Heart right ventricle (tissue), 16 donors: ENCODE measurements at regions not wholly inside any gene's neighbourhood (a gene's known extent, or its start where the extent isn't known, plus 50 kb on each side); places are given as distances from the start of the nearest gene placed in this dataset.
"Not testable (repeated sequence)": the region's sequence is repeated elsewhere in the genome, so short reads cannot be mapped to it uniquely, and the experiment has no call there.

Experiments used
- ATAC-seq, 8 donors: fragments of 200-7000 bp; cut with Tn5 transposase; one replicate each; pipeline ENCODE4 v1.9.1; 2020; ENCODE audit warnings: mild to moderate bottlenecking in 8 of 8, moderate library complexity in 8 of 8, moderate number of reproducible peaks in 1 of 8
- DNase-seq, 2 donors: peaks; one replicate each; pipeline ENCODE4 v3.0.0-alpha.2; 2020
- H3K27ac ChIP-seq, 10 donors: fragments of 200-600 bp; sonication (generic) in 2 of 10; one replicate each; pipeline versions ENCODE4 v1.5.0 to v1.8.0; 2020 to 2022; ENCODE audit warnings: mild to moderate bottlenecking in 3 of 10
- H3K27me3 ChIP-seq, 7 donors: fragments of 200-600 bp; one replicate each; pipeline ENCODE4 v1.8.0; 2021 to 2022; ENCODE audit warnings: mild to moderate bottlenecking in 2 of 7
- H3K36me3 ChIP-seq, 9 donors: fragments of 200-600 bp; sonication (generic) in 1 of 9; one replicate each; pipeline versions ENCODE4 v1.5.0 to v1.8.0; 2020 to 2022; ENCODE audit warnings: mild to moderate bottlenecking in 2 of 9
- H3K4me1 ChIP-seq, 9 donors: fragments of 200-600 bp; sonication (generic) in 1 of 9; one replicate each; pipeline versions ENCODE4 v1.5.0 to v1.8.0; 2020 to 2022; ENCODE audit warnings: mild to moderate bottlenecking in 4 of 9
- H3K4me3 ChIP-seq, 10 donors: fragments of 200-600 bp; sonication (generic) in 2 of 10; one replicate each; pipeline versions ENCODE4 v1.5.0 to v1.8.0; 2020 to 2022; ENCODE audit warnings: mild to moderate bottlenecking in 7 of 10, moderate library complexity in 2 of 10
- H3K9me3 ChIP-seq, 11 donors: fragments of 200-600 bp in 10 of 11; sonication (generic) in 2 of 11; one replicate each; pipeline versions ENCODE4 v1.5.0 to v1.8.0; 2013 to 2022; ENCODE audit warnings: mild to moderate bottlenecking in 2 of 11, control low read depth in 1 of 11, moderate library complexity in 1 of 11
- WGBS, 2 donors: extraction: QIAGEN DNeasy Blood & Tissue Kit; methylation state at CpG; one replicate each; pipeline ENCODE4 v1.1.7; 2013; ENCODE audit warnings: inconsistent platforms in 1 of 2; 5-methylcytosine and 5-hydroxymethylcytosine counted together
- intact Hi-C, 10 donors: fragments of 100-400 bp; cut with DNase I; formaldehyde crosslinking; loops; one replicate each; pipeline versions ENCODE4 v1.11.1 to v1.14.2; 2022
- TF ChIP-seq, protein P1 (sequence below), 9 donors: fragments of 200-600 bp; sonication (generic) in 2 of 9; IDR thresholded peaks; one replicate each; pipeline versions ENCODE4 v1.5.0 to v1.8.0; 2021 to 2022; ENCODE audit warnings: antibody characterized with exemption in 9 of 9, mild to moderate bottlenecking in 5 of 9, moderate library complexity in 1 of 9
- donor health status: Arrhythmogenic right ventricular cardiomyopathy.
- donor health status: ischemic (EF 13 %, LVEDD 7.1; RV severe dilation, severe dysfunction).
- donor health status: healthy with polysubstance abuse.
- donor health status: DM: no; HTN: yes; CAD: no.
- donor health status: DM: no; HTN: no; CAD: no.
- donor health status: ischemic (EF 25% LVEDD 6.9; RV normal size, moderate dysfunction).
- donor health status: ischemic (EF 25% LVEDD 5.7; RV mildly dilated, moderate dysfunction).
- donor health status: healthy.
- donor health status: DM: yes; HTN: yes; CAD: no.
- donor health status: Ischemic cardiomyopathy.
- donor health status: ischemic (EF 35%, LVEDD 5.7; RV mildly dilated, moderate dysfunction).
- donor health status: nonischemic (EF 11% LVEDD 7.7; RV severe dilation, severe dysfunction).
- donor health status: DM: yes; HTN: yes; CAD: no.
- donor health status: PGD.
- donor health status: ischemic (EF 29% LVEDD 5.4; RV normal size, mild dysfunction).
- donor health status: nonischemic (EF 23%, LVEDD 6.1; RV moderate dilation, normal function).

GRCh38 chr14:85186082-85186481 lies 343.9 kb upstream of the FLRT2 start:
- intact Hi-C loops: no loop called here
- Histone ChIP-seq H3K27ac (no peak overlapping the region), H3K36me3 (no peaks in the 10 kb centered on the region), H3K4me3 (no peak overlapping the region), H3K4me1 (no peaks in the 10 kb centered on the region), H3K9me3 (no peaks in the 10 kb centered on the region), H3K27me3 (no peaks in the 10 kb centered on the region)
- ATAC-seq (no peak), DNase-seq (no peak)
- WGBS, 2 donors: 93% methylated on average over 8 of the region's 8 CpGs
- TF ChIP-seq, protein P1, sequence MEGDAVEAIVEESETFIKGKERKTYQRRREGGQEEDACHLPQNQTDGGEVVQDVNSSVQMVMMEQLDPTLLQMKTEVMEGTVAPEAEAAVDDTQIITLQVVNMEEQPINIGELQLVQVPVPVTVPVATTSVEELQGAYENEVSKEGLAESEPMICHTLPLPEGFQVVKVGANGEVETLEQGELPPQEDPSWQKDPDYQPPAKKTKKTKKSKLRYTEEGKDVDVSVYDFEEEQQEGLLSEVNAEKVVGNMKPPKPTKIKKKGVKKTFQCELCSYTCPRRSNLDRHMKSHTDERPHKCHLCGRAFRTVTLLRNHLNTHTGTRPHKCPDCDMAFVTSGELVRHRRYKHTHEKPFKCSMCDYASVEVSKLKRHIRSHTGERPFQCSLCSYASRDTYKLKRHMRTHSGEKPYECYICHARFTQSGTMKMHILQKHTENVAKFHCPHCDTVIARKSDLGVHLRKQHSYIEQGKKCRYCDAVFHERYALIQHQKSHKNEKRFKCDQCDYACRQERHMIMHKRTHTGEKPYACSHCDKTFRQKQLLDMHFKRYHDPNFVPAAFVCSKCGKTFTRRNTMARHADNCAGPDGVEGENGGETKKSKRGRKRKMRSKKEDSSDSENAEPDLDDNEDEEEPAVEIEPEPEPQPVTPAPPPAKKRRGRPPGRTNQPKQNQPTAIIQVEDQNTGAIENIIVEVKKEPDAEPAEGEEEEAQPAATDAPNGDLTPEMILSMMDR (IDR thresholded peaks at IDR 0.05): no peak

GRCh38 chr14:85187521-85187920 lies 342.4 kb upstream of the FLRT2 start:
- Histone ChIP-seq H3K9me3 (no peaks in the 10 kb centered on the region), H3K4me3 (no peak overlapping the region), H3K36me3 (no peaks in the 10 kb centered on the region), H3K27me3 (no peaks in the 10 kb centered on the region), H3K27ac (no peak overlapping the region), H3K4me1 (no peaks in the 10 kb centered on the region)
- ATAC-seq (no peak), DNase-seq (no peak)
- intact Hi-C loops: no loop called here
- 91 to 92% methylated on average over 1 of the region's 1 CpG for WGBS, 2 donors
- TF ChIP-seq, protein P1 (IDR thresholded peaks at IDR 0.05): no peak

GRCh38 chr14:85188836-85189235 lies 341.1 kb upstream of the FLRT2 start:
- intact Hi-C loops: no loop called here
- 93 to 98% methylated on average over 1 of the region's 1 CpG for WGBS, 2 donors

DNA sequence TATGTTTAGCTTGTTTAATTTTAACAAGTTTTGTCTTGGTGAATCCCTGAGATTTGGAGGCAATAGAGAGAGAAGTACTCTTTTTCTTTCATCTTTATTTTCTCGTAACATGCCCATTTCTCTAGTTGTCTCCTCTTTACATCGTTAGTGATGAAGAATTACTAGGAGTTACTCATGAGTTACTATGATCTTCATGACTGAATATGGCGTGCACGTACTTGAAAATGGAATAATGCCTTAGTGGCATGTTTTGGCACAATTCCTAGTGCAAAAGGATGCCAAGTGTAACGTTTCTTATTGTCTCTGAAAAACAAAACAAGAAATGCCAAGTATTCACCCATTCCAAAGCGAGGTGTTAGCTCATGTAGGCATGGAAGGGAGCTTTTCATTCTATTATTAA lies 340.7 kb upstream of the FLRT2 start:
- H3K4me1 ChIP-seq: not testable (repeated sequence)
- 85 to 86% methylated on average over 6 of the region's 6 CpGs for WGBS, 2 donors

More at GRCh38 chr14:85188836-85189235, 341.1 kb upstream of the FLRT2 start:
- no peaks in the 10 kb centered on the region for H3K4me1 ChIP-seq
- TF ChIP-seq, protein P1 (IDR thresholded peaks at IDR 0.05): no peak
- no peak for DNase-seq
- no peak overlapping the region for H3K27ac ChIP-seq
- H3K9me3 ChIP-seq: no peaks in the 10 kb centered on the region
- H3K27me3 ChIP-seq: no peaks in the 10 kb centered on the region
- no peaks in the 10 kb centered on the region for H3K36me3 ChIP-seq
- no peak for ATAC-seq
- H3K4me3 ChIP-seq: no peak overlapping the region

GRCh38 chr14:85190251-85190650 lies 339.7 kb upstream of the FLRT2 start:
- H3K9me3 ChIP-seq: no peaks in the 10 kb centered on the region
- WGBS, 2 donors: 87 to 90% methylated on average over 5 of the region's 5 CpGs
- H3K27me3 ChIP-seq: no peaks in the 10 kb centered on the region
- H3K27ac ChIP-seq: no peak overlapping the region
- no peak for DNase-seq
- H3K4me3 ChIP-seq: no peak overlapping the region
- TF ChIP-seq, protein P1 (IDR thresholded peaks at IDR 0.05): no peak
- H3K36me3 ChIP-seq: no peaks in the 10 kb centered on the region
- ATAC-seq: no peak
- intact Hi-C loops: loop anchor here in 1 of 10 donors (10.0 kb wide), 1 partner anchor 335 kb away; no protein-coding TSS in a partner anchor
- H3K4me1 ChIP-seq: no peaks in the 10 kb centered on the region

More for the DNA sequence above, 340.7 kb upstream of the FLRT2 start:
- H3K27me3 ChIP-seq, DNase-seq, H3K4me3 ChIP-seq, H3K36me3 ChIP-seq, ATAC-seq, H3K9me3 ChIP-seq, H3K27ac ChIP-seq, intact Hi-C loops: not testable (repeated sequence)
